OCI-M1 (cell line): ENCODE measurements at regions not wholly inside any gene's neighbourhood (a gene's known extent, or its start where the extent isn't known, plus 50 kb on each side); places are given as distances from the start of the nearest gene placed in this dataset.
"Not testable (repeated sequence)": the region's sequence is repeated elsewhere in the genome, so short reads cannot be mapped to it uniquely, and the experiment has no call there.

Experiments
- DNase-seq: peaks from one replicate; lab custom pipeline; 2025; lab: John Stamatoyannopoulos, UW

DNA sequence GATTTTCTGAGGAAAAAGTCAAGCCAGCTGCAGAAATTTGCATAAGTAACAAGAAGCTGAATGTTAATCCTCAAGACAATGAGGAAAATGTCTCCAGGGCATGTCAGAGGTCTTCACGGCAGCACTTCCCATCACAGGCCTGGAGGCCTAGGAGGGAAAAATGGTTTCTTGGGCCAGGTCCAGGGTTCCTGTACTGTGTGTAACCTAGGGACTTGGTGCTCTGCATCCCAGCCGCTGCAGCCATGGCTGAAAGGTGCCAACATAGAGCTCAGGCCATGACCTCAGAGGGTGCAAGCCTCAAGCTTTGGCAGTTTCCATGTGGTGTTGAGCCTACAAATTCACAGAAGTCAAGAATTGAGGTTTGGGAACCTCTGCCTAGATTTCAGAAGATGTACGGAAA lies 144.1 kb downstream of the AKR1D1 start:
- not testable (repeated sequence) for DNase-seq

DNA sequence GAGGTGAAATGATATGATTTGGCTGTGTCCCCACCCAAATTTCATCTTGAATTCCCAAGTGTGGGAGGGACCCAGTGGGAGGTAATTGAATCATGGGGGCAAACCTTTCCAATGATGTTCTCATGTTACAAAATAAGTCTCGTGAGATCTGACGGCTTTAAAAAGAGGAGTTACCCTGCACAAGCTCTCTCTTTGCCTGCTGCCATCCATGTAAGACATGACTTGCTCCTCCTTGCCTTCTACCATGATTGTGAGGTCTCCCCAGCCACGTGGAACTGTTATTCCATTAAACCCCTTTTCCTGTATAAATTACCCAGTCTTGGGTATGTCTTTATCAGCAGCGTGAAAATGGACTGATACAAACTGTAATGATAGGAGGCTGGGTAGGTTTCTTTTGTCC lies 145.1 kb downstream of the AKR1D1 start:
- not testable (repeated sequence) for DNase-seq

GRCh38 chr7:138223402-138223879 lies 147.2 kb downstream of the AKR1D1 start:
- peak; percentile 14 for DNase-seq

- DNase-seq: peak; percentile 78
These were observed 149.8 kb downstream of the AKR1D1 start for GRCh38 chr7:138226001-138226476.

DNA sequence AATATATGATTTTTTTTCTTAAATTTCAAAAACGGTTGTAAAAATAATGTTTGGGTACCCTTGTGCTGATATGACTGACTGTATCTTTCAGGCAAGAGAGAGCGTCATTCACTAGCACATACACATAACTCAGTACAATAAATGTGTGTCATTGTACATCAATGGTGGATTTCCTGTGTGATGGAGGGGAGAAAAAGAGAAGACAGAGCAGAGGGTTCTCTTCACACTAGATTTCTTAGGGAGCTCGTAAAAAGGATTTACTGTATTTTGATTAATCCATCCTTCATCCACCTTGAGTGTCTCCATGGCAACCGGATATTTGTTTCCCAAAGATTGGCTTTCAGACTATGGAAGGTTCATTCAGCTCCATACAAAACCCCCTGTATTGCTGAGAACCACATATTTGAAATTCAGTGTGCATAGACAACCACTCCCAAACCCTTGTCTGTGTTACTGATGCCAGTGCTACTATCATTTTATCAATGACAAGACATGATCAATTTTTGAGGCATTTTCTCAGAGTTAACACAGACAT lies 150.6 kb downstream of the AKR1D1 start:
- DNase-seq: no peak

- DNase-seq: no peak
These were observed 151.9 kb downstream of the AKR1D1 start for GRCh38 chr7:138228119-138228518.

- DNase-seq: no peak
These were observed 152.5 kb downstream of the AKR1D1 start for GRCh38 chr7:138228769-138229168.

GRCh38 chr7:138233189-138233588 lies 156.9 kb downstream of the AKR1D1 start:
- DNase-seq: no peak

DNA sequence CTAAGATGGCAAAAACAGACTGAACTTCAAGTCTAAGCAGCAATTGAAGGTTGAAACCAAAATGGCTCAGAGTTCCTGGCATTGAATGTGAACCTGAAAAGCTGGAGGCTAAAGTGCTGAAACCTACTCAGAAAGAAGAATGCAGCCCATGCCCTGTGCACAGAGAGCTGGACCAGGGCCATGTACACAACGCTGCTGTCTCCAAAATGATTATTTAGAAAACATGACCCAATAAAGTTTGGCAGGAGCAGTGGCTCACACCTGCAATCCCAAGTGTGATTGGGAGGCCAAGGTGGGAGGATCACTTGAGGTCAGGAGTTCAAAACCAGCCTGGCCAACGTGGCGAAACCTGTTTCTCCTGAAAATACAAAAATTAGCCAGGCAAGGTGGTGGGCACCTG lies 158.9 kb downstream of the AKR1D1 start:
- DNase-seq: no peak

GRCh38 chr7:138237995-138238394 lies 161.7 kb downstream of the AKR1D1 start:
- DNase-seq: no peak

- peak; percentile 53 for DNase-seq
These were observed 162.7 kb downstream of the AKR1D1 start for GRCh38 chr7:138238734-138239659.

- DNase-seq: peak; percentile 36
These were observed 167.2 kb downstream of the AKR1D1 start for GRCh38 chr7:138243430-138243829.

DNA sequence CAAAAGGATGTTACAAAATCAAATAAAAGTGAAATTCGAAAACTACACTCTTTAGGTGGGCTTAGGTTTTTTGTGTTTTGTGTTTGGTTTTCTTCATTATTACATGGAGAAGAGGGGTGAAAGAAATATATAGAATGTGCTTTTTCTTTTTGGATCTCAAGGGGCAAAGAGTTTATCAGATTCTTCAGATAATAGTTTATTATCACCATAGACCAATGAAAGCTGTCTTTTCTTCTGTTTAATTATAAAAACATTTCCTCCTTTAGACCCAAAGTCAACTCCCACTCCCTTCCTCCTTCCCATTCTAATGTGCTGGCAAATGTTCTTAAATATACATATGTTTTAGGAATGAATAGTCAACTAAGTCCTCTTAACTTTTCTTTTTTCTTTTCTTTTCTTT lies 167.6 kb downstream of the AKR1D1 start:
- DNase-seq: no peak

- no peak for DNase-seq
These were observed 168.3 kb downstream of the AKR1D1 start for GRCh38 chr7:138244606-138245005.

DNA sequence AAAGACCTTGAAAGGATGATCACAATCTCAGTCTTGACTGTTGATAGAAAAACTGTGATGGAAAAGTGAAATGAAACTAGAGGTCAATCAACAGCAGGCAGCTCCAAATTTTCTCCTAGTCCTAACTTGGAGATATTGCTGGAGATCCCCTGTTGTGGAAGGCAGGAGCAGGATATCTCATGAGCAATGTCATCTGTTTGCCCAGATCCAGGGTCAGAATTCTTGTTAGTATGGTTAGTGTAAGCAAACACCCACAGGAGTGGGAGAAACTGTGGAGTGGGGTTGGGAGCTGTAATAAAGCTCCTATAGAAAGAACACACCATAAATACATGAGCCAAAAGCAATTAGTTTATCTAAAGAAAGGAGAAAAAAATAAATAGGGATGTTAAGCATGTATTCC lies 169.0 kb downstream of the AKR1D1 start:
- no peak for DNase-seq

DNA sequence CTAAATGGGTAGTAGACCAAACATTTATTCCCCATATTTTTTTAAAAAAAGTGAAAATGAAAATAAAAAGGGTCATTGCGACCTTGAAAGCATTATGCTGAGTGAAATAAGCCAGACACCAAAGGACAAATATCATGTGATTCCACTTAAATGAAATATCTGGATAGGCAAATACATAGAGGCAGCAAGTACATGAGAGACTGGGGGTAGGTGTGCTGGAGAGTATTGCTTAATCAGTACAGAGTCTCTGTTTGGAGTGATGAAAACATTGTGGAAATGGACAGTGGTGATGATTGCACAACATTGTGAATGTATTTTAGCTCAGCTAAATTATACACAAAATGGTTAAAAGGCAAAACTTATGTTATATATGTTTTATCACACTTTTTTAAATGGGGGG lies 169.4 kb downstream of the AKR1D1 start:
- DNase-seq: no peak

DNA sequence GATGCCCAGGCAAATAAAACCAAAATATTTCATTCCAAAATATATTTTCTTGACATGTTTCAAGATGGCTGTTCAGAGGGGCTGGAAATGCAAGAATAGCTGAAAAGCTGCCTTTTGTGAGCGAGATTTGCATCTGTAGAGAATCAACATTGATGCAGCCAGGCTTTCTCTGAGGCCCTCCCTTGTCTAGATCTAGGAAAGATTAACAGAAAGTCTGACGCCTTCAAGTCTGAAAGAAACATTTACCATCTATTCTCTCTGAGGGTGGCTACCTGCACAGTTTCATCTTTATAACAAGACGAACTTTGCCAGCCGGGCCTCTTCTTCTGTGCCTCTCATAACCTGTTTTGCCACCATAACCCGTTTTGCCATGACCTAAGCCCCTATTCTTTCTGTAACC lies 170.2 kb downstream of the AKR1D1 start:
- no peak for DNase-seq

- DNase-seq: no peak
These were observed 170.8 kb downstream of the AKR1D1 start for GRCh38 chr7:138247081-138247480.

DNA sequence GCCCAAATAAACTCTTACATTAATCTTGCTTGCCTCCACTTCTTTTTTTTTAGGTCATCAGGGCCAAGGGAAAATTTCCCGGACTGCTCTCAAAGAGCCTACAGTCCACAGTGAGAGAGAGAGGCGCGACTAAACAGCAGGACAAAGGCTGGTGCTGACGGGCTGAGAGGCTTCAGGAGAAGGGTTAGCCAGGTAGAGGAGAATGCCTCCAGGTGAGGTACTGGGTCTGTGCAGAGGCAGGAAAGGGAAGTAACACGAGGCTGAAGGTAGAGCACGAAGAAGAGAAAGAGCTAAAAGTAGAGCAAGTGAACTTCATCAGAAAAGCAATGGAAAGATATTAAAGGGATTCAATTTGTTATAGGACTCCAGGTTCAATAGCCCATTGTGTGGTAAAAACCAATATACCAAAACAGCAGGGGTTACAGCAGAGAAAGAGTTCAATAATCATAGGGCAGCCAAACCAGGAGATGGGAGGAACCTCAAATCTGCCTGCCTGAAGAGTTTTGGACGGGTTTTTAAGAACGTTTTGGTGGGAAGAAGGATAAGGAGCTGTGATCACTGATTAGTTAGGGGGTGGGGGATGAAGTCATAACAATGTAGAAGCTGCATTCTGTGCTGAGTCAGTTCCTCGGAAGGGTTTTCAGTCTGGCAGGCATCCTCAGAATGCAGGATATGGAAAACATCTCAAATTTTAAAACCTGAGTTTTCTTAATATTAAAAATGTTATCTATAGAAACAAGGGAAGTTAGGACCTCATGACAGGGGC lies 171.5 kb downstream of the AKR1D1 start:
- no peak for DNase-seq

- no peak for DNase-seq
These were observed 172.3 kb downstream of the AKR1D1 start for GRCh38 chr7:138248609-138249008.

- no peak for DNase-seq
These were observed 173.7 kb downstream of the AKR1D1 start for GRCh38 chr7:138249975-138250374.

DNA sequence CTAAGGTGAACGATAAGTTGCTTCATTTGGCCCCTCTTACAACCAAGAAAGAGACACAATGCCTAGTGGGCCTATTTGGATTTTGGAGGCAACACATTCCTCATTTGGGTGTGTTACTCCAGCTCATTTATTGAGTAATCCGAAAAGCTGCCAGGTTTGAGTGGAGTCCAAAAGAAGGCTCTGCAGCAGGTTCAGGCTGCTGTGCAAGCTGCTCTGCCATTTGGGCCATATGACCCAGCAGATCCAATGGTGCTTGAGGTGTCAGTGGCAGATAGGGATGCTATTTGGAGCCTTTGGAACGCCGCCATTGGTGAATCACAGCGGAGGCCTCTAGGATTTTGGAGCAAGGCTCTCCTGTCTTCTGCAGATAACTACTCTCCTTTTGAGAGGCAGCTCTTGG lies 176.4 kb downstream of the AKR1D1 start:
- DNase-seq: not testable (repeated sequence)

GRCh38 chr7:138254444-138254843 lies 178.2 kb downstream of the AKR1D1 start:
- no peak for DNase-seq
